NB4 (cell line): ENCODE measurements at regions not wholly inside any gene's neighbourhood (a gene's known extent, or its start where the extent isn't known, plus 50 kb on each side); places are given as distances from the start of the nearest gene placed in this dataset.
"Not testable (repeated sequence)": the region's sequence is repeated elsewhere in the genome, so short reads cannot be mapped to it uniquely, and the experiment has no call there.

ENCODE experiments used
- MYC ChIP-seq: IDR thresholded peaks from 2 replicates; pipeline ENCODE4 v1.6.1; 2011; ENCODE audit warnings: low read depth, low read length
- POLR2A ChIP-seq: IDR thresholded peaks from 2 replicates; pipeline ENCODE4 v1.6.1; 2011; ENCODE audit warnings: mild to moderate bottlenecking; ENCODE audit not compliant: insufficient read length; ENCODE audit errors: extremely low read depth
- TF ChIP-seq, protein P1 (sequence below): IDR thresholded peaks from one replicate; pipeline ENCODE4 v1.5.1; 2012; ENCODE audit warnings: low read depth, low read length
- TF ChIP-seq, protein P2 (sequence below): IDR thresholded peaks from 2 replicates; pipeline ENCODE4 v1.6.1; 2011; ENCODE audit warnings: low read depth, low read length

DNA sequence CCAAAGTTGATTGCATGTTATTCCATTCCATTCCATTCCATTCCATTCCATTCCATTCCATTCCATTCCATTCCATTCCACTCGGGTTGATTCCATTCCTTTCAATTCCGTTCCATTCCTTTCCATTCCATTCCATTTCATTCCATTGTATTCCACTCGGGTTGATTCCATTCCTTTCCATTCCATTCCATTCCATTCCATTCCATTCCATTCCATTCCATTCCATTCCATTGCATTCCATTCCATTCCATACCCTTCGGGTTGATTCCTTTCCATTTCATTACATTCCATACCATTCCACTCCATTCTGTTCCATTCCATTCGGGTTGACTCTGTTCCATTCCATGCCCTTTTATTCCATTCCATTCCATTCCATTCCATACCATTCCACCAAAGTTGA, 140.8 kb downstream of the CWH43 start:
- TF ChIP-seq, protein P1, sequence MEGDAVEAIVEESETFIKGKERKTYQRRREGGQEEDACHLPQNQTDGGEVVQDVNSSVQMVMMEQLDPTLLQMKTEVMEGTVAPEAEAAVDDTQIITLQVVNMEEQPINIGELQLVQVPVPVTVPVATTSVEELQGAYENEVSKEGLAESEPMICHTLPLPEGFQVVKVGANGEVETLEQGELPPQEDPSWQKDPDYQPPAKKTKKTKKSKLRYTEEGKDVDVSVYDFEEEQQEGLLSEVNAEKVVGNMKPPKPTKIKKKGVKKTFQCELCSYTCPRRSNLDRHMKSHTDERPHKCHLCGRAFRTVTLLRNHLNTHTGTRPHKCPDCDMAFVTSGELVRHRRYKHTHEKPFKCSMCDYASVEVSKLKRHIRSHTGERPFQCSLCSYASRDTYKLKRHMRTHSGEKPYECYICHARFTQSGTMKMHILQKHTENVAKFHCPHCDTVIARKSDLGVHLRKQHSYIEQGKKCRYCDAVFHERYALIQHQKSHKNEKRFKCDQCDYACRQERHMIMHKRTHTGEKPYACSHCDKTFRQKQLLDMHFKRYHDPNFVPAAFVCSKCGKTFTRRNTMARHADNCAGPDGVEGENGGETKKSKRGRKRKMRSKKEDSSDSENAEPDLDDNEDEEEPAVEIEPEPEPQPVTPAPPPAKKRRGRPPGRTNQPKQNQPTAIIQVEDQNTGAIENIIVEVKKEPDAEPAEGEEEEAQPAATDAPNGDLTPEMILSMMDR: not testable (repeated sequence)
- not testable (repeated sequence) for TF ChIP-seq POLR2A, MYC
- TF ChIP-seq, protein P2, sequence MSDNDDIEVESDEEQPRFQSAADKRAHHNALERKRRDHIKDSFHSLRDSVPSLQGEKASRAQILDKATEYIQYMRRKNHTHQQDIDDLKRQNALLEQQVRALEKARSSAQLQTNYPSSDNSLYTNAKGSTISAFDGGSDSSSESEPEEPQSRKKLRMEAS: not testable (repeated sequence)
